Activated T-cell treated with anti-CD3 and anti-CD28 coated beads, Interleukin-2, amount 50 U/mL, for 4 hours (primary cell): ENCODE measurements at regions not wholly inside any gene's neighbourhood (a gene's known extent, or its start where the extent isn't known, plus 50 kb on each side); places are given as distances from the start of the nearest gene placed in this dataset.
"Not testable (repeated sequence)": the region's sequence is repeated elsewhere in the genome, so short reads cannot be mapped to it uniquely, and the experiment has no call there.

Experiments used
- ATAC-seq, 2 donors: fragments of 200-7000 bp; cut with Tn5 transposase; one replicate each; pipeline ENCODE4 v1.10.0; 2021
- DNase-seq: peaks from one replicate; pipeline ENCODE4 v3.0.0-alpha.2; 2020
- H3K27me3 Mint-ChIP-seq: one replicate; pipeline ENCODE4 v1.8.0; 2021; ENCODE audit warnings: low read depth, mixed read lengths
- H3K36me3 Mint-ChIP-seq: one replicate; pipeline ENCODE4 v1.8.0; 2022; ENCODE audit warnings: mixed read lengths; ENCODE audit not compliant: insufficient read depth
- H3K4me1 Mint-ChIP-seq: one replicate; pipeline ENCODE4 v1.8.0; 2021; ENCODE audit warnings: low read depth, mixed read lengths
- H3K4me3 Mint-ChIP-seq: one replicate; pipeline ENCODE4 v1.8.0; 2021; ENCODE audit warnings: mild to moderate bottlenecking, moderate library complexity, mixed read lengths
- H3K9me3 Mint-ChIP-seq: one replicate; pipeline ENCODE4 v1.8.0; 2021; ENCODE audit warnings: mixed read lengths

- no peaks in the 10 kb centered on the region for H3K4me1 Mint-ChIP-seq
- no peaks in the 10 kb centered on the region for H3K36me3 Mint-ChIP-seq
- H3K9me3 Mint-ChIP-seq: no peaks in the 10 kb centered on the region
- DNase-seq (no peak), ATAC-seq (no peak)
- H3K4me3 Mint-ChIP-seq: peak overlapping the region; percentile 40
- peaks cover 25% of the 10 kb centered on the region for H3K27me3 Mint-ChIP-seq
These were observed 62.2 kb downstream of the CCNE1 start for GRCh38 chr19:29873801-29874575.

GRCh38 chr19:29875931-29876330 lies 64.1 kb downstream of the CCNE1 start:
- ATAC-seq (no peak), DNase-seq (no peak)
- no peaks in the 10 kb centered on the region for H3K4me1 Mint-ChIP-seq
- peaks cover 32% of the 10 kb centered on the region for H3K27me3 Mint-ChIP-seq
- no peak overlapping the region for H3K4me3 Mint-ChIP-seq
- H3K9me3 Mint-ChIP-seq: no peaks in the 10 kb centered on the region
- no peaks in the 10 kb centered on the region for H3K36me3 Mint-ChIP-seq

GRCh38 chr19:29876414-29876813 lies 64.6 kb downstream of the CCNE1 start:
- no peak overlapping the region for H3K4me3 Mint-ChIP-seq
- ATAC-seq: no peak

GRCh38 chr19:29876908-29877307 lies 65.1 kb downstream of the CCNE1 start:
- H3K9me3 Mint-ChIP-seq, H3K4me1 Mint-ChIP-seq, H3K36me3 Mint-ChIP-seq, DNase-seq, H3K4me3 Mint-ChIP-seq, ATAC-seq: not testable (repeated sequence)
- peaks cover 22% of the 10 kb centered on the region for H3K27me3 Mint-ChIP-seq

More at GRCh38 chr19:29876414-29876813, 64.6 kb downstream of the CCNE1 start:
- no peak for DNase-seq
- Mint-ChIP-seq H3K27me3 (peaks cover 27% of the 10 kb centered on the region), H3K9me3 (no peaks in the 10 kb centered on the region), H3K4me1 (no peaks in the 10 kb centered on the region), H3K36me3 (no peaks in the 10 kb centered on the region)

- Mint-ChIP-seq H3K27me3 (peaks cover 15% of the 10 kb centered on the region), H3K4me1 (no peaks in the 10 kb centered on the region), H3K9me3 (no peaks in the 10 kb centered on the region), H3K36me3 (no peaks in the 10 kb centered on the region), H3K4me3 (no peak overlapping the region)
- ATAC-seq: no peak
- DNase-seq: no peak
These were observed 62.9 kb upstream of the URI1 start for GRCh38 chr19:29878973-29879654.

GRCh38 chr19:29879655-29879974 lies 62.4 kb upstream of the URI1 start:
- Mint-ChIP-seq H3K4me1 (no peaks in the 10 kb centered on the region), H3K4me3 (no peak overlapping the region), H3K27me3 (peaks cover 13% of the 10 kb centered on the region), H3K9me3 (no peaks in the 10 kb centered on the region), H3K36me3 (no peaks in the 10 kb centered on the region)
- DNase-seq (no peak), ATAC-seq (no peak)

- no peak for ATAC-seq
- Mint-ChIP-seq H3K4me1 (no peaks in the 10 kb centered on the region), H3K9me3 (no peaks in the 10 kb centered on the region), H3K4me3 (no peak overlapping the region), H3K36me3 (no peaks in the 10 kb centered on the region), H3K27me3 (peaks cover 12% of the 10 kb centered on the region)
- DNase-seq: no peak
These were observed 61.4 kb upstream of the URI1 start for GRCh38 chr19:29880498-29881081.

GRCh38 chr19:29881386-29881785 lies 60.7 kb upstream of the URI1 start:
- Mint-ChIP-seq H3K4me3 (no peak overlapping the region), H3K27me3 (peaks cover 14% of the 10 kb centered on the region), H3K9me3 (no peaks in the 10 kb centered on the region), H3K36me3 (no peaks in the 10 kb centered on the region), H3K4me1 (no peaks in the 10 kb centered on the region)
- DNase-seq (no peak), ATAC-seq (no peak)

GRCh38 chr19:29882719-29883105 lies 59.3 kb upstream of the URI1 start:
- no peaks in the 10 kb centered on the region for H3K4me1 Mint-ChIP-seq
- no peak overlapping the region for H3K4me3 Mint-ChIP-seq
- peaks cover 14% of the 10 kb centered on the region for H3K27me3 Mint-ChIP-seq
- no peak for ATAC-seq
- no peaks in the 10 kb centered on the region for H3K9me3 Mint-ChIP-seq
- H3K36me3 Mint-ChIP-seq: no peaks in the 10 kb centered on the region
- no peak for DNase-seq

GRCh38 chr19:29884044-29884443 lies 58.0 kb upstream of the URI1 start:
- Mint-ChIP-seq H3K27me3 (peaks cover 14% of the 10 kb centered on the region), H3K4me3 (no peak overlapping the region), H3K4me1 (no peaks in the 10 kb centered on the region), H3K9me3 (no peaks in the 10 kb centered on the region), H3K36me3 (no peaks in the 10 kb centered on the region)
- no peak for ATAC-seq
- DNase-seq: no peak

GRCh38 chr19:29884466-29884865 lies 57.6 kb upstream of the URI1 start:
- no peaks in the 10 kb centered on the region for H3K4me1 Mint-ChIP-seq
- DNase-seq (no peak), ATAC-seq (no peak)
- no peaks in the 10 kb centered on the region for H3K36me3 Mint-ChIP-seq
- H3K27me3 Mint-ChIP-seq: peaks cover 14% of the 10 kb centered on the region
- no peaks in the 10 kb centered on the region for H3K9me3 Mint-ChIP-seq
- H3K4me3 Mint-ChIP-seq: no peak overlapping the region

GRCh38 chr19:29886106-29886505 lies 55.9 kb upstream of the URI1 start:
- H3K4me1 Mint-ChIP-seq, H3K4me3 Mint-ChIP-seq, H3K36me3 Mint-ChIP-seq, DNase-seq, ATAC-seq, H3K27me3 Mint-ChIP-seq, H3K9me3 Mint-ChIP-seq: not testable (repeated sequence)

GRCh38 chr19:29886586-29886985 lies 55.5 kb upstream of the URI1 start:
- Mint-ChIP-seq H3K27me3 (peaks cover 5% of the 10 kb centered on the region), H3K9me3 (no peaks in the 10 kb centered on the region), H3K4me1 (no peaks in the 10 kb centered on the region), H3K36me3 (no peaks in the 10 kb centered on the region), H3K4me3 (no peak overlapping the region)
- ATAC-seq (no peak), DNase-seq (no peak)

GRCh38 chr19:29887442-29887855 lies 54.6 kb upstream of the URI1 start:
- ATAC-seq (peak in 1 of 2 donors; percentile 43), DNase-seq (no peak)
- peaks cover 5% of the 10 kb centered on the region for H3K27me3 Mint-ChIP-seq
- no peaks in the 10 kb centered on the region for H3K36me3 Mint-ChIP-seq
- no peak overlapping the region for H3K4me3 Mint-ChIP-seq
- H3K4me1 Mint-ChIP-seq: no peaks in the 10 kb centered on the region
- H3K9me3 Mint-ChIP-seq: no peaks in the 10 kb centered on the region

GRCh38 chr19:29888047-29888446 lies 54.0 kb upstream of the URI1 start:
- H3K4me1 Mint-ChIP-seq, H3K27me3 Mint-ChIP-seq, ATAC-seq, H3K36me3 Mint-ChIP-seq, DNase-seq, H3K9me3 Mint-ChIP-seq, H3K4me3 Mint-ChIP-seq: not testable (repeated sequence)
